GM23248 (cell line): ENCODE measurements at regions not wholly inside any gene's neighbourhood (a gene's known extent, or its start where the extent isn't known, plus 50 kb on each side); places are given as distances from the start of the nearest gene placed in this dataset.

ENCODE experiments used
- EZH2 ChIP-seq: fragments of 200-600 bp; sonication (generic); IDR thresholded peaks from 2 replicates; pipeline ENCODE4 v1.6.1; 2018; ENCODE audit warnings: antibody characterized with exemption, mild to moderate bottlenecking; ENCODE audit not compliant: insufficient read depth, poor library complexity, severe bottlenecking
- EZH2phosphoT487 ChIP-seq: fragments of 200-600 bp; sonication (generic); IDR thresholded peaks from 2 replicates; pipeline ENCODE4 v1.6.1; 2018; ENCODE audit warnings: antibody characterized with exemption, moderate library complexity, mild to moderate bottlenecking, low read depth; ENCODE audit not compliant: insufficient read depth

DNA sequence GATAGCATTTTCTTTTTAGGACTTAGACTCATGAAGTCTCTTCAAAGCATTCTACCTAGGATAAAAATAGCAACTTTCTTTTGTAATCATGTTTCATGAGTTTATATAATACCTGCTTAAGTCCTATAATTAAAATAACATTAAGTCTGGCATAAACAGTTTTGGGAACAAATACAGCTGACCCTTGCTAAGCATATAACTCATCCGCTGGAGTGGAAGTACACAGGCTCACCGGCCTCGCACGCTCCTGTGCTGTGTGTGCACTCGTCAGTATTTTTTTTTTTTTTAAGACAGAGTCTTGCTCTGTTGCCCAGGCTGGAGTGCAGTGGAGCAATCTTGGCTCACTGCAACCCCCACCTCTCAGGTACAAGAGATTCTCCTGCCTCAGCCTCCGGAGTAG lies 221.8 kb downstream of the ADAMTS15 start:
- no peak for TF ChIP-seq EZH2phosphoT487
- no peak for TF ChIP-seq EZH2
